Activated T-cell treated with anti-CD3 and anti-CD28 coated beads, Interleukin-2, amount 50 U/mL, for 72 hours (primary cell): ENCODE measurements at regions not wholly inside any gene's neighbourhood (a gene's known extent, or its start where the extent isn't known, plus 50 kb on each side); places are given as distances from the start of the nearest gene placed in this dataset.

Source experiments
- ATAC-seq, 2 donors: fragments of 150-1000 bp; cut with Tn5 transposase; replicated peaks in 1 of 2; 2 replicates each; pipeline ENCODE4 v1.10.0; 2021; ENCODE audit warnings: moderate library complexity in 2 of 2, mild to moderate bottlenecking in 1 of 2
- DNase-seq, 2 donors: peaks; one replicate each; pipeline ENCODE4 v3.0.0; 2021 to 2022; ENCODE audit warnings: mixed read lengths in 1 of 2
- H3K27ac Mint-ChIP-seq: one replicate; pipeline ENCODE4 v1.8.0; 2022; ENCODE audit warnings: mild to moderate bottlenecking, moderate library complexity, mixed read lengths
- H3K27me3 Mint-ChIP-seq: one replicate; pipeline ENCODE4 v1.8.0; 2022; ENCODE audit warnings: low read depth, mixed read lengths
- H3K36me3 Mint-ChIP-seq, 2 donors: one replicate each; pipeline ENCODE4 v1.8.0; 2022; ENCODE audit warnings: mixed read lengths in 2 of 2, mild to moderate bottlenecking in 1 of 2; ENCODE audit not compliant: insufficient read depth in 2 of 2
- H3K4me1 Mint-ChIP-seq: one replicate; pipeline ENCODE4 v1.8.0; 2022; ENCODE audit warnings: low read depth, mixed read lengths
- H3K4me3 Mint-ChIP-seq, 2 donors: one replicate each; pipeline ENCODE4 v1.8.0; 2022; ENCODE audit warnings: mild to moderate bottlenecking in 2 of 2, mixed read lengths in 2 of 2, moderate library complexity in 2 of 2
- H3K9me3 Mint-ChIP-seq, 2 donors: one replicate each; pipeline ENCODE4 v1.8.0; 2022; ENCODE audit warnings: mixed read lengths in 2 of 2

DNA sequence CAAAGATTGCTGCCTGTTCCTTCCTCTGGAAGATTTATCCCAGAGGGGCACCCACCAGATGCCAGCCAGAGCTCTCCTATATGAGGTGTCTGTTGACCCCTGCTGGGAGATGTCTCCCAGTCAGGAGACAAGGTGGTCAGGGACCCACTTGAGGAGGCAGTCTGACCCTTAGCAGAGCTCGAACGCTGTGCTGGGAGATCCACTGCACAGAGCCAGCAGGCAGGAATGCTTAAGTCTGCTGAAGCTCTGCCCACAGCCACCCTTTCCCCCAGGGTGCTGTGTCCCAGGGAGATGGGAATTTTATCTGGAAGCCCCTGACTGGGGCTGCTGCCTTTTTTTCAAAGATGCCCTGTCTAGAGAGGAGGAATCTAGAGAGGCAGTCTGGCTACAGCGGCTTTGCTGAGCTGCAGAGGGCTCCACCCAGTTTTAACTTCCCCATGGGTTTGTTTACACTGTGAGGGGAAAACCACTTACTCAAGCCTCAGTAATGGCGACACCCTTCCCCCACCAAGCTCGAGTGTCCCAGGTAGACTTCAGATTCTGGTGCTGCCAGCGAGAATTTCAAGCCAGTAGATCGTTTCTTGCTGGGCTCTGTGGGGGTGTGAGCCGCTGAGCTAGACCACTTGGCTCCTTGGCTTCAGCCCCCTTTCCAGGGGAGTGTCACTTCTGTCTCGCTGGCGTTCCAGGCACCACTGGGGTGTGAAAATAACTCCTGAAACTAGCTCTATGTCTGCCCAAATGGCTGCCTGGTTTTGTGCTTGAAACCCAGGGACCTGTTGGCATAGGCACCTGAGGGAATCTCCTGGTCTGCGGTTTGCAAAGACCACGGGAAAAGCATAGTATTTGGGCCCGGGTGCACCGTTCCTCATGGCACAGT lies 51.1 kb upstream of the PDC start:
- DNase-seq, result no peak

More for the DNA sequence above, 51.1 kb upstream of the PDC start:
- Mint-ChIP-seq H3K4me1 (peaks cover 5% of the 10 kb centered on the region), H3K36me3 (peaks cover 4% of the 10 kb centered on the region in 2 donors), H3K27ac (no peak overlapping the region), H3K27me3 (no peaks in the 10 kb centered on the region), H3K9me3 (peaks cover 8 to 10% of the 10 kb centered on the region in 2 donors), H3K4me3 (no peak overlapping the region)
- ATAC-seq, result no peak
